ENCODE measurements at regions not wholly inside any gene's neighbourhood (a gene's known extent, or its start where the extent isn't known, plus 50 kb on each side); places are given as distances from the start of the nearest gene placed in this dataset.

- TF ChIP-seq ZNF274 (IDR thresholded peaks at IDR 0.05; ENCODE audit: low read depth, low read length) (no peak), YY1 (IDR thresholded peaks at IDR 0.05; ENCODE audit: insufficient read depth, insufficient read length) (no peak), SUZ12 (IDR thresholded peaks at IDR 0.05; ENCODE audit: extremely low read depth, insufficient read depth, insufficient read length) (no peak)
Measured at GRCh38 chr10:52450762-52451291, 136.7 kb downstream of the DKK1 start.
